NCI-H1436 treated with DMSO at 0.1 percent for 48 hours (cell line): ENCODE measurements at regions not wholly inside any gene's neighbourhood (a gene's known extent, or its start where the extent isn't known, plus 50 kb on each side); places are given as distances from the start of the nearest gene placed in this dataset.

Experiments
- DNase-seq: peaks from one replicate; lab custom pipeline; 2025; lab: John Stamatoyannopoulos, UW

- DNase-seq = no peak
Measured at GRCh38 chr11:79747406-79747805, 306.6 kb upstream of the TENM4 start.

- no peak for DNase-seq
Measured at GRCh38 chr11:79744941-79745340, 304.1 kb upstream of the TENM4 start.

DNA sequence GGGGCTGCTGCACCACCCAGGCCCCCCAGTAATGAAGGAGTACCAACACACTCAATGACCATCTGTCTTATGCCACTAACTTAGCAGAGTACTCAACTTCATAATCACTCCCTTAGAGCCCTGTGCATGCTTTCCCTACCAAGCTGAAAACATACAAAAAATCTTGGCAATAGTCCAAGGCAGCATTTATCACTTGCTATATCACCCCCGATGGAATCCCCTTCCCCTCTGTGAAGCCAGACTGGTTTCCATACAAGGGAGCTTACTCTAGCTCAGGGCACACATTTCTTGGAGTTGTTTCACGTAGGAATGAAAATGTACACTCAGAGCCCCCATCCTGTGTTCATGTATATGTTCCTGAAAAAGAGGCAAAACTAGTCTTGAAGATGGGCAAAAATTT, 301.3 kb upstream of the TENM4 start:
- no peak for DNase-seq

GRCh38 chr11:79739591-79739990, 298.8 kb upstream of the TENM4 start:
- no peak for DNase-seq

DNA sequence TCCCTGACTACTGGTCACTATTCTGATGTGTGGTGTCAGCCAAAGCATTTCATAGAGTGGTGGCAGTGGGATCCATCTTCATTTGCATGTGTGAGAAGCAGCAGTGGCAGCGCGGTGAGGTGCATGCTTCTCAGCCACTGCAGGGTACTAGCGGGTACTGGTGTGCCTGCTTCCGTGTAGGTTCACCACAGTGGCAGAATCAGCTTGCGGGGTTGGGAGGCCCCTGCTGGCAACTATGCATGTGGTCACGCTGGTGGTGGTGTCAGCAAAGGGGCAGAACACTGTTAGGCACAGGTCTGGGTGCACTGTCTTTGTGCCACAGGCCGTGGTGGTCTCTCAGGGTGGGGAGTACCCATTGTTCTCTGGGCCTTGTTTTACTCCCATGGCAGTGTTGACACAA, 286.4 kb upstream of the TENM4 start:
- DNase-seq = no peak

DNA sequence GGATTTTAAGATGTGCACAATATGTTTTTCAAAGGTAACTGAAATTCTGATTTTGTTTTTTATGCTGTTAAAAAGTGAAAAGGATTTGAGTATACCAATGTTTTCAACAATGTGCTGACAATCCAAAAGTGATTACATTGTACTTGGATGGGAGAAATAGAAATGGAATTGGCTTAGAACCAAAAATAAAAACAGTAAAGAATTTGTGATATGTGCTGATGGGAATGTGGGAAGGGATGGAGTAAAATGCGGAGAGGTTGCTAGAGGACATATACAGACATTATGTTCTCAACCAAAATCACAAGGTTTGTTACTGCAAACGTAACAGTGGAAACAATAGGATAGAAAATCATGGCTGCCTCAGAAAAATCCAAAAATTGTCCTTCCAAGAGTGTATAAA, 279.3 kb upstream of the TENM4 start:
- DNase-seq = no peak

GRCh38 chr11:79708319-79708932, 267.6 kb upstream of the TENM4 start:
- no peak for DNase-seq

DNA sequence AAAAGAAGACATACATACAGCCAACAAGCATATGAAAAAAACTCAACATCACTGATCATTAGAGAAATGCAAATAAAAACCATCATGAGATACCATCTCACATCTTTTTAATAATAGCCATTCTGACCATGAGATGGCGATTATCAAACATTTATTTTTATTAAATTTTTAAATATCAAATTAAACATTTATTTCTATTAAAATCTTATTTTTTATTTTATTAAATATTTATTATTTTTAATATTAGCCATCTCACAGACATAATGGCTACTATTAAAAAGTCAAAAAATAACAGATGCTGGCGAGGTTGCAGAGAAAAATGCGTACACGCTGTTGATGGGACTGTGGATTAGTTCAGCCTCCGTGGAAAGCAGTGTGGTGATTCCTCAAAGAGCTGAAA, 264.8 kb upstream of the TENM4 start:
- no peak for DNase-seq

DNA sequence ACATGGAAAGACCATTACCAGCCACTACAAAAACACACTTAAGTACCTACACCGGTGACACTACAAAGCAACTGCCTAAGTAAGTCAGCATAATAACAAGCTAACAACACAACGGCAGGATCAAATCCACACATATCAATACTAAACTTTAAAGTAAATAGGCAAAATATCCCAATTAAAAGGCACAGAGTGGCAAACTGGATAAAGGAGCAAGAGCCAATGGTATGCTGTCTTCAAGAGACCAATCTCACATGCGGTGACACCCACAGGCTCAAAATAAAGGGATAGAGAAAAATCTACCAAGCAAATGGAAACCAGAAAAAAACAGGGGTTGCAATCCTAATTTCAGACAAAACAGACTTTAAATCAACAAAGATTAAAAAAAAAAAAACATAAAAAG, 261.5 kb upstream of the TENM4 start:
- DNase-seq = no peak

DNA sequence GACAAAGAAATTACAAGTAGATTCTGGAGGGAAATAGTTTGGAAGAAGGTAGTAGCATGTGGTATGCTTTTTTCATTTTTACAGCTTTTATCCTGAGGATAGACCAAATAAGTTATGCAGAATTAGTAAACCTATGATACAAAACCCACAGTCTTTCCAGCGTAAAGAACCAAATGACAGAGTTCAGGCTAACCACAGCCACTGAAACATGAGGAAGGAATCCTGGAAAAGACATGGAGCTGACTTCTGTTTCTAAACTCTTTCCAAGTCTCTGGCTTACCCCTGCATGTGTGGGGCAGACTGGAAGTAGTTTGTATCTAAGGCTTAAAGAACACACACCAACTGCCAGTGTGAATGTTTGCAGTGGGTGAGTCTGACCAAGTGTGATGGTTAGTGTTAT, 258.4 kb upstream of the TENM4 start:
- DNase-seq = no peak

GRCh38 chr11:79697905-79698304, 257.1 kb upstream of the TENM4 start:
- no peak for DNase-seq

DNA sequence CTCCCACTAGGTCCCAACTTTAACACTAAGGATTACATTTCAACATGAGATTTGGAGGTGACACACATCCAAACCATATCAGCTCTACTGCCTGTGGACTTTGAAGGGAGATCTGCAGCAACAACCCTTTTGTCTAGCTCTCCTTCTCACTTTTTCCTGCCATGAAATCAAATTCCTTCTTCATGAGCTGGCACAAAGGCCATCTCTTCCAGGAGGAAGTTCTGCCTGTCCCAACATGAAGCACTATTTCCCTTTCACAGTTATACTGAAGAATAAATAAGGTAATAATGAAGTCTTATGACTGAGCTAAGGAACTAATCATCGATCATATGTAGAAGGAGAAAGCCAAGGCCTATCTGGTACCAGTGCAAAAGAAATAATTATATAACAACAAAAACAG, 253.5 kb upstream of the TENM4 start:
- no peak for DNase-seq

- DNase-seq = no peak
Measured at GRCh38 chr11:79691445-79691844, 250.6 kb upstream of the TENM4 start.

DNA sequence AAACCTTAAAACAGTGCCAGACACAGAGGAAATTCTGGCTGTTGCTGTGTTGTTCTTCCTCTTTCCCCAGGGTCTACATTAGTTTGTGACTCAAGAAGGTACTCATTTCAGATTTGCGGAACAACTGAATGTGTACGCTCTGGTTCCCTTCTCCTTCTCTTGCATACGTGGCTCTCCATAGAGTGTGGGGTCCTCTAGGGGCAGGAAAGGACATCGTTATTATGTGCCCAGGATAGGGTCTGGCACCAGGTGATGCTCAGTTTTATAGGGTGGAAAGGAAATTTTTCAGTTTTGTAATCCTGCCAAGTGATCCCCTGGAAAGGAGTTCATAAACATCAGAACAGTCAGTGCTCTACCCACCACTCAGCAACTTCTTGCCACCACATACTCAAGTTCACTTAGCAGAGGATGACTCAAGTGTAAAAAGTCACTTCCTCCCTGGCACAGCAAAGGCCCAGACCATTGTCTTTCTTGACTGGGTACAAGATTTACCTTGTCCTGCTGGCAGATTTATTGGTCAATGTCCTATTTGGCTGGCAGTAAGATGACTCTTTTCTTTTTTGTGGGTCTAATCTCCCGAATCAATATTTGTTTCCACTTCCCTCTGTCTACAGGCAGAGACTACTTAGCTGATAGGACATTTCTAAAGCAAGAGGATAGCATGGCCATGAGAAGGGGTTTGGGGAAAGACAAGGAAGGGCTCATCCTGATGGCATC, 246.0 kb upstream of the TENM4 start:
- no peak for DNase-seq

DNA sequence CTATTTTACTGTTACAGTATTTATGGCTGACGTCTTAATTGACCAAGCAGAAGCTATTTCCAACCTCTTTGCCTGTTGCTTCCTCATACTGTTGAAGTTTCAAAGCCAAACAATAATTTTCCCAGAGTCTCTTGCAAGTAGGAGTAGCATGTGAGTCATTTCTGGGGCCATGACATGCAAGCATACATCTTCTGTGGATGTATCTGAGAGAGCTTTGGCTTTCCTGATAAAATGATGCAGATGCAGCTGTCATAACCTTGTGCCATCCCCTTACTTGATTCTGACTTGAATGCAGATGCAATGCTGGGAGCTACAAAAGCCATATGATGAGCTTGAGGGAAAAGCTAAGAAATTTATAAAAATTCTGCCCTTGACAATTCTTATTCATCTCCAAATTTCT, 243.1 kb upstream of the TENM4 start:
- no peak for DNase-seq

GRCh38 chr11:79678780-79679452, 238.1 kb upstream of the TENM4 start:
- DNase-seq = no peak

DNA sequence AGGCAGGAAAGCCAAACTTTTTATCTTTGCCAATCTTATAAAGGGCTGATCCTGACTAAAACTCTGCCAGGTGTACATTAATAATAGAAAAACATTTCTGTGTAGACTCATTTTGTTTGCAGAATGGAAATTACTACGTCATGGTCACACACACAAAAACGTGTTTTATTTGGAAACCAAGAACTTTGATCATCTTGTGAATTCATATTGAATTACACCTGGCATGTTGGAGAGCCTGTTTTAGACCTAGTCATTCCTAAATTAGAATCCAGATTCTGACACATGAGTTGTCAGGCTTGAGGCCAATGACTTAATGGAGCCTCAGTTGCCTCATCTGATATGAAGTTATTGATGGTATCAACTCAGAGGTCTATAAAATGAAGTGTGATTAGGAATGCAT, 235.6 kb upstream of the TENM4 start:
- DNase-seq = no peak

GRCh38 chr11:79675081-79675480, 234.3 kb upstream of the TENM4 start:
- no peak for DNase-seq

GRCh38 chr11:79672786-79673185, 232.0 kb upstream of the TENM4 start:
- DNase-seq = no peak

GRCh38 chr11:79671401-79671800, 230.6 kb upstream of the TENM4 start:
- no peak for DNase-seq

DNA sequence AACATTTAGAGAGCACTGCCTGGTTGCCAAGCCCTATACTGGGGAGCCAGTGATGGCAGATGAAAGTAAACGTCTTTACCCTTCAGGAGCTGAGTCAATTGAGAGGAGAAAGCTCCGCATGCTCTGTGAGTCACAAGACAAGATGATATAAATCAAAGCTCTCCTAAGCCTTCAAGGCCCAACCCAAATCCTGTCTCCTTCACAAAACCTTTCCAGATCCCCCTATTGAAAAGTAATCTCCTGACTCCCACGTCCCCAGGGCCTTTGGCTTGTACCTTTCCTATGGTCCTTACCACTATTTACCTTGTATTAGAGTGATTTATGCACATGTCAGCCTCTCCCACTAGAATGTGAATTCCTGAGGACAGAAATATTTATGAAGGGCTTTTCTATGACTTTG, 230.1 kb upstream of the TENM4 start:
- DNase-seq = no peak

DNA sequence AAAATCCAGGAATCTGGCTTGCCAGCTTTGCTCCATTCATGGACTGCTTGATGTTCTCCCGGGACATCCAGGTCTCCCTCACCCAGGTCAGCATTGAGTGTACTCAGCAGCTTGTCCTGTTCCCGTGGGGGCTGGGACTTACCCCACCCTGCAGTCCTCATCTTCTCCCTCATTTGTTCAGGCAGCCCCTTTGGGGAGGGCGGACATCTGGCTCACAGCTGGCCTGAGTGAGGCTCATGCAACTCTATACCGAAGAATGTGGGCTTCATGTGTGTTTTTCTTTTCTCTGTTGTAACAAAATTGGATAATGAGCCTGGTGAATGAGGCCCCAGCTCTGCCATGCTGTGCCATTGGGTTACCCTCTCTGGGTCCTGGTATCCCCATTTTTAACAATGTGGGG, 227.7 kb upstream of the TENM4 start:
- DNase-seq = no peak

- DNase-seq = no peak
Measured at GRCh38 chr11:79667380-79667779, 226.6 kb upstream of the TENM4 start.

- no peak for DNase-seq
Measured at GRCh38 chr11:79663017-79663416, 222.2 kb upstream of the TENM4 start.
